Brain pericyte (primary cell): ENCODE measurements at regions not wholly inside any gene's neighbourhood (a gene's known extent, or its start where the extent isn't known, plus 50 kb on each side); places are given as distances from the start of the nearest gene placed in this dataset.
"Not testable (repeated sequence)": the region's sequence is repeated elsewhere in the genome, so short reads cannot be mapped to it uniquely, and the experiment has no call there.

Experiments used
- DNase-seq: peaks from one replicate; pipeline ENCODE4 v3.0.0-alpha.2; 2012; ENCODE audit warnings: low read depth, low spot score

GRCh38 chr5:100249211-100249883 is 285.8 kb upstream of the FAM174A start:
- no peak for DNase-seq

GRCh38 chr5:100232736-100233135 is 302.4 kb upstream of the FAM174A start:
- no peak for DNase-seq

GRCh38 chr5:100188778-100189177 is 346.4 kb upstream of the FAM174A start:
- no peak for DNase-seq

GRCh38 chr5:100188339-100188738 is 346.8 kb upstream of the FAM174A start:
- no peak for DNase-seq

GRCh38 chr5:100186181-100186580 is 349.0 kb upstream of the FAM174A start:
- DNase-seq = no peak

DNA sequence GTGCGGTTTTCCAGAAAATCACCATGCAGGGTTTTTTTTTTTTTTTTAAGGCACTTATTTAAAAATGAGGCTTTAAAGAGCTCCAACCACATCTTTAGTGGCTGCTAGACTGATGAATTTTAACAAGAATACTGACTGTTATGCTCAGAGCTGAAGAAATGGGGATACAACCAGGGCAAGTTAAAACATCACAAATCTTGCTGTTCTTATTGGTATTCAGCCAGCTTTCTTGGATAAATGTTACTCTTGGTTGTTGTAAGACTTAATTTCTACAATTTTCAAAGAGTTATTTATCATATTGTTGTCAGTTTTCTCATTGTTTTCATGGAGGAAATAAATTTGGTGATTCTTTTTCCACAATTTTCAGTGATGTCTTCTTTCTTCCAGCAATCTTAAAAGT is 352.8 kb upstream of the FAM174A start:
- no peak for DNase-seq

DNA sequence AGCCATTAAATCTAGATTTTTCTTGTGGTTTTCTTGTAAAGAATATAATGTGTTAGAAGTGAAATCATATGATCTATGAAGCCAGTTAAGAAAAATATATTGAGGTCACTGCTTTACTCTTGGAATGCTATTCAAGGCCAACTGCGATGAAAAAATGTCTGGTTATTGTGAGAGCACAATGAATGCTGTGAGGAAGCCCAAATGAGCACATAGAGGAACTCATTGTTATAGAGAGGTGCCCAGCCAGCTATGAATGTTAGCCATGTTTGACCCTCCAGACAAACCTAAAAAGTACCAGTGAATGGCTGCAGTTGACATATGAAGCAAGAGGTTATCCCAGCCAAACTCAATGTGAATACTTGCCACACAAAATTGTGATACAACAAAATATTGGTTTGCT is 359.8 kb upstream of the FAM174A start:
- DNase-seq = no peak

GRCh38 chr5:100165309-100165708 is 369.9 kb upstream of the FAM174A start:
- no peak for DNase-seq

DNA sequence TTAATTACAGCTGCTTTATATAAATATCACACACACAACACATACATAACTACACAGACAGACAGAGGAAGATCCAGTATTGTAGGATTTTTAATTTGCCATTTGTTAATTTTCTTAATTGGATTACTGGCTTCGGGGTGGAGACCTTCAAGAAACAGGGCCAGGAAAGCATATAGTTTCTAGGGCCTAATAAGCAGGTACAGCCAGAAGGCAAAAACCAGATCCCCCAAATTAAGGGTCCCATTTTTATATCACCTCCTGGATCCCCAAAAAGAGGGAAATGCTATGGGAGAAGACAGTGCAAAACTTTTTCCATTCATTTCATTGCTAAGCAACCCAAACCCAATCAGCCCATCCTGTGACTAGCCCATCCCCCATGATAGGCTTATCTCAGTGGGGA is 373.3 kb upstream of the FAM174A start:
- no peak for DNase-seq

DNA sequence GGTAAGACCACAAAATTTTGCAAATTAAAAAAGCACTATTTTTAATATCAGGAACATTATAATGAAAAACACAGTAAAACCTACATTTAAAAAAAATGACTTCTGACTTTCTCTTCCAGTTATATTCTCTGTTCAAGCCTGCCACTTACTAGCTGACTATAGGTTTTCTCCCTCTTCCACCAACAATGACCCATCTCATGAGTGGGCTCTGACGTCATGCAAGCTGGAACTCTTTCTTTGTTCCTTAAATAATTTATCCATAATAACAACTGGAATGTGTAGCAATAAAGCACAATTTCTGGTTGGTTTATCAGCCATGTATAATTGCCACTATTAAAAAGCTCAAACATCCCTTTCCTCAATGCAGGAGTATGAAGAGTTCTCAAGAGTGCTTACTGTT is 378.1 kb upstream of the FAM174A start:
- DNase-seq = no peak

DNA sequence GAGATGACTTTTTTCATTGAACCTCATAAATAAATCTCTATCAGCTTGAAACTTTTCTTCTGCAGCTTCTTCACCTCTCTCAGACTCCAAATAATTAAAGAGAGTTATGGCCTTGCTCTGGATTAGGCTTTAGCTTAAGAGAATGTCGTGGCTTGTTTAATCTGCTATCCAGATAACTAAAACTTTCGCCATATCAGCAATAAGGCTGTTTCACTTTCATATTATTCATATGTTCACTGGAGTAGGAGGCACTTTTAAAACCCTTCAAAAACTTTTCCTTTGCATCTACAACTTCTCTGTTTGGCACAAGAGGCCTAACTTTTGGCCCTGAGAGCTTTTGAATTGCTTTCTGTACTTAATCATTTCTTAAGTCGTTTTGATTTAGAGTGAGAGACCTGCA is 386.9 kb upstream of the FAM174A start:
- DNase-seq = no peak

- no peak for DNase-seq
These were observed 392.6 kb upstream of the FAM174A start for GRCh38 chr5:100142607-100143006.

DNA sequence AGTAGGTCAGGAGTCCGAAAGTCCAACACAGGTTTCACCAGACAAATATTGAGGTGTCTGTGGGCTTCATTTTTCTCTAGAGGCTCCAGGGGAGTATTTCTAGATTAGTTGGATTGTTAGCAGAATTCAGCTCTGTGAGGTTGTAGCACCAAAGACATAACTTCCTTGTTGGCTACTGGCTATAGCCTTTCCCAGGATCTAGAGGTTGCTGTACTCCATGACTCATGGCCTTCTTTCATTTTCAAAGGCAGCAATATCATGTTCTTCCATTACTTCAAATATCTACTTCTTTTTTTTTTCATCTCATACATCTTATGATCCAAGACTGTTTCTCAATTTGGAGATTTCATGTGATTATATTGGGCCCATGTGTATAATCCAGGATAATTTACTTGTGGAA is 404.0 kb upstream of the FAM174A start:
- no peak for DNase-seq

DNA sequence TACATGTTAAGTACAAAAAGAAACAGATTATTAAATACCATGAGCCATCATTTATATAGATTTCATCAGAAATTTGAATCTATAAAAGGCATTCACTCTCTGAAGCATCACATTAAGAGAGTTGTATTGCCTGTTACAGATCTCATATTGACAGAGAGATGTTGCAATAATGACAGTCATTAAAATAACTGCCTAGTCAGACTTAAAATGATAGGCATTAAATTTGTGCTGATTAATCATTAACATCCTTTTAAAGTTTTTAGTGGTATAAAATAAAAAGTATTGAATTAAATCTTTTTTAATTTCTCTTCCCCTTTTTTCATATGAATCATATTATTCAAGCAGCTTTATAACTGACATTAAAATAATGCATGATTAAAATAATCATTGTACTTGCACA is 404.9 kb upstream of the FAM174A start:
- DNase-seq = no peak

- no peak for DNase-seq
These were observed 415.3 kb upstream of the FAM174A start for GRCh38 chr5:100119903-100120302.

DNA sequence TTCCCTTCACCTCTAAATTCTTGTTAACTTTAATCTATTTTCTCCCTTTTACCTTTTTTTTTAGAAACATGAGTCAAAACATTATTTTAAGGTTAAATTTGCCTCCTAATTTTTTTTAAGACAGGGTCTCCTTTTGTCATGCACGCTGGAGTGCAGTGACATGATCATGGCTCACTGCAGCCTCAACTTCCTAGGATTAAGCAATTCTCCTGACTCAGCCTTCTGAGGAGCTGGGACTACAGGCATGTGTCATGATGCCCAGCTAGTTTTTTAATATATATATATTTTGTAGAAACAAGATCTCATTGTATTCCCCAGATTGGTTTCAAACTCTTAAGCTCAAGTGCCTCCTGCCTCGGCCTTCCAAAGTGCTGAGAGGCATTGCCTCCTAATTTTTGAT is 424.7 kb upstream of the FAM174A start:
- no peak for DNase-seq

GRCh38 chr5:100108883-100109282 is 426.3 kb upstream of the FAM174A start:
- DNase-seq = no peak

- DNase-seq = not testable (repeated sequence)
These were observed 431.5 kb upstream of the FAM174A start for GRCh38 chr5:100103592-100104119.

DNA sequence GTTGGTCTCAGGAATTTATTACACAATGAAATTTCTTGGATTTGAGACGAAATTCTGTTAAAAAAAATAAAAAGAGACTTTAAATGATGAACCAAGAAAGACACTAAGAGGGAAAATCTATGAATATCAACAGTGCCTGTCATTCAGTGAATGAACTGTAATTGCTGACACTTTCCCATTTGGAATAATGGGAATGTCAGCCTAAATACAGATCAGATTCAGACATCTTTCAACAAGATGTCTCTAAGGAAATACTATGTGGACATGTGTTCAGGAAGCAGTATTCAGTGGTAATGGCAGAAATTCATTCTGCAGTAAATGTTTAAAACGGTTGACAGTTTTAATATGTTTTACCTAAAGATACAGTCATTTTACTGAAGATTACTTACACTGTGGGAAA is 433.7 kb upstream of the FAM174A start:
- not testable (repeated sequence) for DNase-seq

GRCh38 chr5:100096328-100096727 is 438.8 kb upstream of the FAM174A start:
- DNase-seq = not testable (repeated sequence)

DNA sequence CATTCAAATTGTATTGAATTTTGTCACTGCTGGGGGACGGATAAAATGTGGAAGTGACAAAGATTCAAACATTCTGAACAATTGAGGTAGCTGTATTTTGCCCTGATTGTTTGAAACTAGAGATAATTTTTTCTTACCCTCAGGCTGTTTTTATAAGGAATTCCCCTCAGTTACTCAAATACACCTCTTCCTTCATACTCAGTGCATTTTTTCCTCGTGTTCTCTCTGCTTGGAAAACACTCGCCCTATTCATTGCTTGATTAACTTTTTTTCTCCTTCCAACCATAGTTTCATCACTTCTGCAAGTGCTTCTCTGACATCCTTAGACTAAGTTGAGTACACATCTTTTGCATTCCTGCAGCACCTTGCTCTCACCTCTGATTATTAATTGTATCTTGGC is 454.5 kb upstream of the FAM174A start:
- not testable (repeated sequence) for DNase-seq

DNA sequence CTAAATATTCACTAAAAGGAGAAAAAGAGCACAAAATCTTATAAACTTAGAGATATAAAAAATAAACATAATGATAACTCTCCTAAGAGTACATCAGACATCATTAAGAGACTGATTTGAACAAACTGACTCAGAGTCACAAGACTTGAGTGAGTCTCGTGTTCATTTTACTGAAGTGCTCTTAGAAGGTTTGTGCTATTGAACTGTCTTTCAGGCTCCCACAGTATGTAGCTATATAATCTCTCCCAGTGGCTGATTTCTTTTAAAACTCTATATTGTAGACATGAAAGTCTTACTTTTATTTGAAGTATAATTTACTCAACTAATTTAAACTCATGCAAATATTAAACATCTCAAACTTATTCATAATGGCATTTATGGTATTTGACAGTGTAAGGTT is 456.0 kb upstream of the FAM174A start:
- not testable (repeated sequence) for DNase-seq

DNA sequence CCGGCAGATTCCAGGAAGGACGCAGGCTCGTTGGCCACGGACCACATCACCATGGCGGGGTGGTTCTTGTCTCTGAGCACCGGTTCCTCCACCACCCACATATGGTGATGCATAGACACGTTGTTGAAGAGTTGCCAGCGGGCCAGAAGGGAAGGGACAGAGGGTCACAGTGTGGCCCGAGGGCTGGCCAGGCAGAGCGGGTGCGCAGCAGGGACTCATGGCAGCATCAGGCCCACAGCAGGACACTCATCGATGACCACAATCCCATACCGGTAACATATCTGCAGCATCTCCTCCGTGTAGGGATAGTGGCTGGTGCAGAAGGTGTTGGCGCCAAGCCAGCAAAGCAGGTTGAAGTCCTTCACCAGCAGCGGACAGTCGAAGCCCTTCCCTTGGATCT is 469.2 kb upstream of the FAM174A start:
- DNase-seq = not testable (repeated sequence)

- no peak for DNase-seq
These were observed 491.7 kb upstream of the FAM174A start for GRCh38 chr5:100043475-100043874.
